CD4-positive, alpha-beta T cell treated with Interleukin-21 for 1 hour (primary cell): ENCODE measurements at regions not wholly inside any gene's neighbourhood (a gene's known extent, or its start where the extent isn't known, plus 50 kb on each side); places are given as distances from the start of the nearest gene placed in this dataset.

Experiments used
- DNase-seq: peaks from one replicate; pipeline ENCODE4 v3.0.0-alpha.2; 2020

DNA sequence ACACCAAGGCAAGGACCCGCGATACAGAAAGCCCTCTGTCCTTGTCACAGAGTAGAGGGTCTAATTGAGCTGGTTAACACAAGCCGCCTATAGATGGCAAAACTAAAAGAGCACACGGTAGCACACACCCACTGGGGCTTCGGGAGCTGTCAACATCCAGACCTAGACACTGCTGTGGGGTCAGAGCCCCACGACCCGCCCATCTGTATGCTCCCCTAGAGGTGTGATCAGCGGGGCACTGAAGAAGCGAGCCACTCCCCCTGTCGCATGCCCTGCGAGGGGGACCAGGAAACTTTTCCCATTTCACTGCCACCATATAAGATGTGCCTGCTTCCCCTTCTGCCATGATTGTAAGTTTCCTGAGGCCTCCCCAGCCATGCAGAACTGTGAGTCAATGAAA is 1255.8 kb upstream of the CDH8 start:
- DNase-seq, result no peak

DNA sequence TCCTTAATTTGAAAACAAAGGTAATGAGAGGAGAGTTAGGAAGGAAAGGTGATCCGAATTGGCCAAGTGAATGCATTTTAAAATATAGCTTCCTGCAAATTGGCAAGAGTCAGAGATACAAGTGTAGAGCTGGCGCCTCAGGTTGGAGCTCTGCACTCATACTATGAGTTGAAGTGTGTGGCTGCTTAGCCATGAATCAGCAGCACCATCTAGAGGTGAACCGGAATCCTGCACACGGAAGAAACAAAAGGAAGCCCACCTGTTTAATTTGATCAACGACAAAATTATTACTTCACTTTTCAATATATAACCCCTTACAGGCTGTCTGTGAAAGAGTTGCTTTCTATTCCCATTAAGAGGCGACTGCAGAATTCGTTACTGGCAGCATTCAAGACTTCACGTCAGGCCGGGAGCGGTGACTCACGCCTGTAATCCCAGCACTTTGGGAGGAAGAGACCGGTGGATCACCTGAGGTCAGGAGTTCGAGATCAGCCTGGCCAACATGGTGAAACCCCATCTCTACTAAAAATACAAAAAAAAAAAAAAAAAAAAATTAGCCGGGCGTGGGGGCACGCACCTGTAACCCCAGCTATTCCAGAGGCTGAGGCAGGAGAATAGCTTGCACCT is 1253.7 kb upstream of the CDH8 start:
- no peak for DNase-seq

DNA sequence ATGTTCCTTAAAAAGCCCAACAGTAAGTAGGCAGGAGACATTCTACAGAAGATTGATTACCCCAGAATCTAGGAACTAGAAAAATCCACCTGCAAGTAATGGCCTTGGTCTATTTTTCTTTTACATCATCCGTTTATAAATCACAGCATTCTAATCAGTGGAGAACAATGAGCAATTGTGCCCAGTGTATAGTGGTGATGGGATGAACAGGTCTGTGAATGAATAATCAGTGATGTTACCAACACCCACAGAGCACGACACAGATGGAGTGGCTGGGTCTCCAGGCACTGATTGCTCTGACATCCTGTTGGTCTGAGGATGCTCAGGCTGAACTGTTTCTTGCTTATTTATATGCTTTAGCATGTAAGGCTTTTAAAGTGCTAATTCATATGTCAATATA is 1251.2 kb upstream of the CDH8 start:
- no peak for DNase-seq

DNA sequence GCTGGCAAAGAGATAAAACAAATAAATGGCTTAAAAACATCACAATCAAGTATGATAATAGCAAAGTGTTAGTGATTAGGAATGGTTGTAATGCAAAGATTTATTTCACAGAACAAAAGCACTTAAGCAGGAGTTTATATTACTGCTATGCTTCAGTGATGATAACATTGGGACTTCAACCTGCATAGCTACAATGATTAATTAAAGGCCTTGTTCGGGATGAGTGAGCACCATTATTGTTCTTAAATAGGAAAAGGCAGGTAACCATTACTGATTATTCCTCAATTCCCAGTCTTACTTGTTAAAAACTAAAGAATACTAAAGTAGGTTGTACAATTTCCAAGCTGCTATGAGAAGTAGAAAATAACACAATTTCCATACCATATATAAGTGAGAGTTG is 1247.5 kb upstream of the CDH8 start:
- DNase-seq, result no peak

DNA sequence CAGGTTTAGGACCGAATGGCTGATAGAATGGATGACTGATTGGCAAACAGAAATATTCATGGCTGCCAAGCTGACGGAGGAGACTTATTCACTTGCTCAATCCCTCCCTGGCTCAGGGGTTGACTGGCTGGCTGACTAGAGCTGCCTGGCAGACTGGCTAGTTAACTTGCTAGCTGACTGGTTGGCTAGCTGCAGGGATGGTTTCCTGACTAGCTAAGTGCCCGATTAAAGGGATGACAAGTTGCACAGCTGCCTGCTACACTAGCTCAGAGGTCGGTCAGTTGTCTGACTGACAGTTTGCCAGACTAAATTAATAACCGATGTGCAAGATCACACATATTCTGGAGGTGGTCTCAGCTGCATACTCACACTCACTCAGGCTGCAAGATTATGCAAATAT is 1208.4 kb upstream of the CDH8 start:
- DNase-seq, result no peak

DNA sequence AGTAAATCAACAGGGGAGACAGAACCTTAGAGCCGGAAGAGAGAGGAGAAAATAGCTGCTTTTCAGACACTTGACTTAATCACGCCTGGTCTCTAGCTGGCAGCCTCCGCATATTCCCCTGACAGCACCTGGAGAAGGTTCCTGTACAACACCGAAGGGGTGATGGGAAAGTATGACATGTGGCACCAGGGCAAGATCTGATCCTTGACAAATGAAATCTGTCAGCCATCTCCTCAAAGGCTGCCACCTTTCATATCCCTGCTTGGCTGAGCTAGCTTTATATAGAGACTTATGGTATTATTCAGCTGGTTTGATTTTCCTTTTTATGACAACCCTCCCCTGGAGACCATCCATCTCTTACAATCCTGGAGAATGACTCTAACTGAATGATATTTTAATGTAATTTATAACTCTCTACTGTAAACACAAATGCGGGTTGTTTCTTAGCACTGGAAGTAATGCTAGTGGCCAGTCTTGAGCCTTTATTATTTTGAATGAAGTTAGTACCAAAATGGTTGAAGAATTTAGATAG is 1205.3 kb upstream of the CDH8 start:
- DNase-seq, result no peak

DNA sequence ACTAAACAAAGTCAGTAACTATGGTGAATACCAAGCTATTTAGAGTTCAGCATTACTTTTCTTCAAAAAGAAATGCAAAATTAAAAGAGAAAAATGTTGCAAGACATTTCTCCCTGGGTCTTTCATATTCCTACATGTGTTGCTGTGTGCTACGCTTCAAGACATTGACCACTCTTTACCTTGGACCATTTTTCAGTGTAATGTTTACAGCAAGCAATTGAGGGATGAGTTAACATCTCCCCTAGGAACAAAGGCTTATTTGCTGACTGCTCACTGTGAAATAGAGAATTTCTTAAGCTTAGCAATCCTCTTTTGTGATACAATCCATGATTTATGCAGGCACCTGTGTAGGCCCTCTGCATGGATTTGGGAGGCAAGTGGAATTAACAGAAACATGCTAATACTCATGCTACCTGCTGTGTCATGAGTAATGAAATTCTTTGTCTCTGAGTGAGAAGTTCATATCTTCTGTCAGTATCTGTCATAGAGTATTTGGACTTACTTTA is 1202.9 kb upstream of the CDH8 start:
- DNase-seq, result no peak

DNA sequence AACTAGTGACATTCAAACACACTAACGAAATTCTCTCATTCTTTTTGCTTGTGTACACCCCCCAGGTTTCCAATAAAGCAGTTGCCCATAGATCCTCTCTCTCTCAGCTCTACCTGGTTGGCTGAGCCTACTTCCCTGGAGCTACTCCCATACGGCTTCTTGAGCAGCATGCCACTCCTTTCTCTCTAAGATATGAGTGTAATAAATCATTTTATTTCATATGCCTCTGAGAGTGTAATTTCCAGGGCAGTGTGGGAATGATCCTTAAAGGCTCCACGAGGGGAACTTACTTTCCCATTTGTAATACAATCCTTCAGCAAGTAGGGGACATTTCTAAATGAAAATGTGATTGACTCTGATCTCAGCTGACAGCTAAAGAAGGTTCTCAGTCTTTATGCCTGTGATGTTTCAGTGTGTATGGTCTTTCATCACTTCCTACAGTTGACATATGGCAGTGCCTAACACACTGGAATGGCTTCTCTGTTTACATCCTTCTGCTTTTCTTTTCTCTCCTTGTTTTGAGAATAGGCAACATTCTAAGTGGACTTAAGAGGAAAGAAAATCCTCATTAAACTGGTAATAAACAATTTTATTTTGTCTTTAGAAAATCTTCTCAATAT is 1194.3 kb upstream of the CDH8 start:
- DNase-seq, result no peak

DNA sequence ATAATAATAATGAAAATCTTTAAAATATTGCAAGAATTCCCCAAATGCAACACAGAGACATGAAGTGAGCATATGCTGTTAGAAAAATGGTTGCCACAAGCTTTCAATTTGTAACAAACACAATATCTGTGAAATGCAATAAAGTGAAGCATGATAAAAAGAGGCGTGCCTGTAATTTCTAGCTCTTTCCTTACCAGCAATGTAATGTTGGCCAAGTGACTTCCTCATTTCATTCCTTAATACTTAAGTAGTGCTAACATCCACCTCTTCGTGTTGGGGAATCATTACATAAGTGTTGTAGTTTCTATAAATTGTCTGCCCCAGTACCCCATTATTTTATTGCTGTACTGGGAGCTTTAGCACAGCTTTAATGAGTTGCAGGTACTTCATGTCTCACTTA is 1192.0 kb upstream of the CDH8 start:
- DNase-seq, result no peak

DNA sequence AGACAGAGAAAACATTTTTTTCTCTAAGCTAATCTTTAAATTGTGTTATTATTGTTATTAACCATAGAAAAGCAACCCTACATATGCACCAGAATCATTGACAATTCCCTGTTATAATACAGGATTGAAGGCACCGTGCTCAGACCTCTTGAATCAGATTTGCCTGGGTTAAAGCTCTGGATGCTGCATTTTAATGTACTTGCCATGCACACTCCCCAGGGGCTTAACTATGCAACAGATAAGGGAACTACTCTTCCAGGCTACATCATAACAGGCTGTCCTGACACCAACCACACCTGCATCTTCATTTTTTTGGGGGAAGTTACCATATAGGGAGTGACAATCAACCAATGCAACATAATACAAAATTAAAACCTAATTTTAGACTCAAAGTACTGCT is 1187.6 kb upstream of the CDH8 start:
- no peak for DNase-seq

DNA sequence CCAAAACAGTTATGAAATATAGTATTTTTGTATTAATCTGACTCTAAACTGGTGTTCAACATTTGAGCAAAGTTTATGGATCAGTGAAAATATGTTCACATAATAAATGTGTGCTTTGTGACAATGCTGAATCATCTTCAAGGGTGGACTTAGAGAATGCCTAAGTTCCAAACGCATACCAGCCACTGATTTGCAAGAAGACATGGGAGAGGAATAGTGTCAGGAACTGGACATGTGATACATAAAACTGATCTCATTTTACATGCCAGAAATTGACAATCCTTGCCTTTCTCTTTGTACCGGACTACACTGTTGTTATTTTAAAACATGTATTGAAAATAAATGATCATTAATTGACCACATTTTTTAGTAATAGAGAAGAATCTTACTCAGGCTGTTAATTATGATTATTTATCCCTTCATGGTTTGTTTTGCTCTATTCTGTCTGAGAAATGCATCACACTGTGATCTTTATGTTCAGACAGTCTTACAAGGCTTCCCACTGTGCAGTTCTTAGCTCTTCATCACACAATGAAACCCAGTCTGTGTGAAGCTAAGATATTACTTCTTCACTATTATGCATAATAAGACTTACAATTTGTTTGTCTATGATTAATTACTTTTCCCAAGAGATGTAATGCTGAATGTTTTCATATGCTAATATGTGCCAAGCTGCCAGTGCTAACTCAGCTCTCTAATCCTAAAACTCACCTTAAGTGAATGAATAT is 1180.6 kb upstream of the CDH8 start:
- no peak for DNase-seq

DNA sequence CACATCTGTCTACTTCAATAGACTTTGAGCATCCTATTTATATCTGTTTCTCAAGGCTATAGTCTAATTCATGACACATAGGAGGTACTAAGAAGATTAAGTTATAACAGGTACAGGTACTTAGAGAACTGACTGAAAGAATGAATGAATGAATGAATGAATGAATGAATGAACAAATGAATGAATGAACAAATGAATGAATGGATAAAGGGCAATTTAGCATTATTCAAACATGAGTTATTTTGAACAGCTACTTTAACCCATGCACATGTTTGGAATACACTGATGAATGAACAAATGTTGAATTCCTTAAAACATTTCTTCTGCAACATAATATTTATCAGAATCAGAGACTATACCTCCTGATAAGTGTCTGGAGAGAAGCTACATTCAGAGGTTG is 1165.6 kb upstream of the CDH8 start:
- DNase-seq, result no peak

DNA sequence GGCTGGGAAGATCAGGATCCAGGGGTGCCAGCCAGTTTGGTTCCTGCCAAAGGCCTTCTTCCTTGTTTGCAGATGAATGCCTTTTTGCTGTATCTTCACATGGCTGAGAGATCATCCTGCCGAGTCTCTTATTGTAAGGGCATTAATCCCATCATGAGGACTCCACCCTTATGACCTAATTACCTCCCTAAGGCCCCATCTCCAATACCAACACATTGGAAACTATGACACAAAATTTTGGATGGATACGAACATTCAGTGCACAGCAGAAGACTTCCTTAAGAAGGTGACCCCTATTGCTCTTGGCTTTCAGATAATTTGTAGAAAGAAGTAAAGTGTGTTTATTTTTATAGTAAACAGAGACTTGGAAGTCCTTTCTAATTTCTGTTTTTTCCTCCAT is 1164.7 kb upstream of the CDH8 start:
- no peak for DNase-seq

DNA sequence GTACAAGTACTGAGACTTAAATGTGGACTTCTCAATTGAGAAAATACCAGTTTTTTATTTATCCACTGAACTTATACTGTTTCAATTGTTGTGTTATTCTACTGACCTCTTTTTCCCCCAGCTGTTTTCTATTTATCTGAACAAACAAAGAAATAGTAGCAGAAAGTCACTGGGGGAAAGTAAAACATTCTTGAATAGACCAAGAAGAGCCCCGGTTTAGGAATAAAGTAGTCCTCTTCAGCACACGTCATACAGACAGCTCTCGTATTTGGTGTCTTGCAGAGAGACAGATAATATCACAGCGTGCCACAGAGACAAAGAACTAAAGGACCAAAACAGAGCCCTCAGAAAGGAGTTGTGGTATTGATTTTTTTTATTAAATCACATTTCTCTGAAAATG is 1159.1 kb upstream of the CDH8 start:
- no peak for DNase-seq

DNA sequence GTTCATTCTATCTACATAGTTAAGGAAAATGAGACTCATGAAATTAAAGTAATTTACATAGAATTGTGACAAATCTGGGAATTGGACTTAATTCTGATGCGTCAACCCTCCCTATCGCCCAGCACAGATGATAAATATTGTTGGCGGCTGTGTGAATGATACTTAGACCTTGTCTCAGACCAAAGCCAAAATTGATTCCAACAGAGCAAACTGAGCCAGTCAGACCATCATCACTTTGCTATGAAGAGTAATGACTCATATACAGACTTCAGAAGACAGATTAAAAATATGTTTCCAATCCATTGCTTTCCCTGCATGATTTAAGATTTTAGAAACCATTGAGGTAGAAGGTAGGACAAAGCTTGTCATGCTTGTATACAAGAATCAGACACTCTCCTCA is 1156.7 kb upstream of the CDH8 start:
- no peak for DNase-seq

DNA sequence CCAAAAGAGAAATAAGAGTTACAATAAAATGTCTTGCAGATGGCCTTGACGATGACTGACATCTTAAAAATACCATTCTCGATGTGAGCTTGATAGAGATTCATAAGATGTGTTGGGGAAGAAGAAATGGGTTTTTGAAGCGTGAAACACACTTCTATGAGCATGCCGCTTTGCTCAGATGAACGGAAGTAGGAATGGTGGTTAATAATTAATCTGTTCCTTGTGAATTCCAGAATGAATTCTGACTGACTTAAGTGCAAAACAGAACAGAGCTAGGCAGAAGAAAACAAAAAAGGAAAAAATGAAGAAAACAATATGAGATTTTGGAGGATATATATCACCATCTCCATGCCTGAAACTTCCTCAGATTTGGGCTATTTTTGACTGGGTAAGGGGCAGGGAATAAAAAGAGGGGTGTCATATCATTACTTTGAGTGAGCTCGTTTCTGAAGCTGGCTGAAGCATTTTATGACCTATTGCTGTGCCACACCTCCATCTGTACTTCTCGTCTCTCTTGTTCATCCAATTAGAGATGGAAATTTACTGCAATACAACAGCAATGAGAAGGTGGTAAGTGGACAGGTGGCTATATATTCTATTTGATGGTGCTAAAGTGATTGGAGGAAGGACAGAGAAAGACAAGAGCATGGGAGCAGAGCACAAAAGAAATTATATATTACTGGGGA is 1152.0 kb upstream of the CDH8 start:
- no peak for DNase-seq

DNA sequence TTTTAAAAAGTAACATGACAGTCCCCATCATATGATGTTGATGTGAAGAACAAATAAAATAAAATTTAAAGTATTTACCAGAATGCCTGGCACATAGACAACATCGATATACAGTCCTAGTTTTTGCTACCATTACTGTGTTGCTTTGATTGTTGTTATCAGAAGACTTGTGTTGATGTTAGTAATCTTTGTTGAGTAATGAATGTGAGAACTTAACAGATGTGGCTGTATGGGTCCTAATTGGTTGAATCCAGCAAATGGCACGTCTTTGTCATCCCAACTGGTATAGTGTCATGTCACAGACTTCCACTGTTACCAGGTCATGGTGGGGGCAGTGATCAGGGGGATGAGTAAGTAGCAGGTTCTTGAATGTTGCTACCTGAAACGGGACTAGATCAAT is 1151.4 kb upstream of the CDH8 start:
- no peak for DNase-seq

DNA sequence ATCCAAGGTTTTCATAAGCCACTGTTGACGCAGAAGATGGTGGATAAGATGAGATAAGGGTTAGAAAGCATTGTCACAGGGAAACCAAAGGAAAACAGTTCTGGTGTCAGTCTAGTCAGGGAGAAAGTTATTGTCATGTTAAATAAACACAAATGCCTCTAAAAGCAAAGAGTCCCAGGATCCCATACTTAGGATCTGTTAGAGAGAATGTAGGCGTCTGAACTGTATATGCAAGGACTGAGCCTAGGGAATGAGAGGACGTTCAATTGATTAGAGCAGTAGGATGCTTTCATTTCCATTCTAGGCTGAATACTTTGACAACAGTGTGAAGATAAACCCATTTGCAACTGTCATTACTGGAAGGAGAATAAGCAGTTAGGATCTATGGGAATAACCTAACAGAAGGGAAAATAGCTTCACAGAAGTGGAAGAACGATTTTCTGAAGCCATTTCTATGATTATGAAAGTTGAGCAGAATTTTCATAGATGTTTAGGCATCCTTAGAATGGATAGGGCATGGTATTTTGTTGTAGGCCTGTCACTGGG is 1149.1 kb upstream of the CDH8 start:
- DNase-seq, result no peak

DNA sequence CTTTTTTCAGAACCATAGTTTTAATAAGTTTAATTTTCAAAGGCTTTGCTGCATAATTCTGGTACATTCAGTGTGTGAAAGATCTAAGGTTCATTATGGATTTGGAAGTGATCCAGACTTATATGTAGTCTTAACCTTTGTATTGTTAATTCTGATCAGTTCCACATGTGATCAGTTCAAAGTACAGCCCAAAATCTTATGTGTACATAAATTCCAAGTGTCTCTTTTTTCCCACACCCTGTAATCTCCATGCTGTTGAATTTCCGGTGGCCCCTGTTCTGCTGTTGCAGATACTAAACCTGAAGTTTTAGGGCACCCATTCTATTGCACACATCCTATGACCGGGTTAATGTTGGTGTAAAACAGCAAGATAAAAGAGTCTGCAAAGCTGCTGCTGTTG is 1147.5 kb upstream of the CDH8 start:
- no peak for DNase-seq

DNA sequence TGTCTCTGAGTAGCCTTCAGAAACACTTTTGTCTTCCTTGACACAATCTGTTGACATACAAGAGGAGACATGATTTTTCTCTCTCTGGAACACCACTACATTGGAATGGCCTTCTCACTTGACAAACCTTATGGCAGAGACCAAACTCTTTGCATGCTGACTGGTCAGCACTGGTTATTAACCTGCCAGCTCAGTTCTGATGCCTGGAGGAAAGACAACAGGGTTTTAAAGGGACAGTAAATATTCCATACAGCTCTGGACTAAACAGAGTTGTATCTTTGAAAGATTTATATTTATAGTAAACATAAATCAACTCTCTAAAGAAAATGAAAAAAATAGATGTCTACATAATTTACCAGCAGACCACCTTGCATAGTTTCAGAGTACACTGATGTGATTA is 1139.1 kb upstream of the CDH8 start:
- DNase-seq, result no peak

DNA sequence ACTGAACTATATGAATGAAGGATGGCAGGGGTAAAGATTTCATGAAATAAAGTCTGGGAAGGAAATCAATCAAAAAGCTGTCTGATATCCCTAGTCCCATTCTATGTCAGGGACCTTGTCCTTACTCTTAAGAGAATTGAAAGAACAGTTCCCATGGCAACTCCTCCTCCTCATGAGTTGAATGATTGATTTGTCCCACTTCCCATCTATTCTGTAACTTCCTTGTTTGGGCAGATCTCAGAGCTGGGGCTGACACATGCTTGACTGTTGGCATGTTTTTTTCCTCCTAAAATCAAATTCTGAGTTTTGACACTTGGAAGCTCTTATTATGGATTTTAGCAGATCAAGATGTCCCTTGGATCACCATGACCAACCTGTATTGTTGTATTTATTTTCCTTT is 1138.6 kb upstream of the CDH8 start:
- DNase-seq, result no peak

DNA sequence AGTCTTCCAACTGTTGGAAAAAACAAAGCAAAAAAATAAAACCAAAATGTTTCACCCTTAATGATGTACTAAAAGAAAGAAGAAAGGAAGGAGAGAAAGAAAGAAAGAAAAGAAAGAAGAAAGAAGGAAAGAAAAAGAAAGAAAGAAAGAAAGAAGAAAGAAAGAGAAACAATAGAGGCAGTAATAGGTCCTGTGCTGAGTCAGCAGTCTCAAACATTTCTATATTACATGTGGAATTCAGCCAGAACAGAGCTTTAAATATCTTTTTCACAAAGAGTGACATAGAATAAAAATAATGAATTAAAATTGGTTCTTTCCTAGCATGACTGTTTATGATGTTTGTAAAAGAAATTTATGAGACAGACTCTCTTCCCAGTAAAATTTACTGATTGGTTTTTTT is 1135.3 kb upstream of the CDH8 start:
- DNase-seq, result no peak

DNA sequence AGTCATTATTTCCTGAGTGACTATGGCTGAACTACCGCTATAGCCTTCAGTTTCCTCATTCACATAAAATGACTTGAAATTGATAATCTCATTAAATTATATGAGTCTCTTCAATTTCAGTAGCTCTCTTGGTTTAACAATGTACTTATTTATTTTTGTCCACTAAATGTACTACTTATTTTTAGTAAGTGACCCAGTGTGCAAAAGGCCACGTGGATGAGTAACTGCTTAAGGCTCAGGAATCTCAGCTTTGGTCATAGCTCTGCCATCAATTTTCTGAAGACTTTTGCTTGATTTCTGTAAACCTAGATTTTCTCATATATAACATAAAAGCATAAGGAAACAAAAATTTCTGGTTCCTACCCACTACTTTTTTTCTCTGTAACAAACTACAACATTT is 1132.9 kb upstream of the CDH8 start:
- DNase-seq, result no peak
